ENCODE measurements at regions not wholly inside any gene's neighbourhood (a gene's known extent, or its start where the extent isn't known, plus 50 kb on each side); places are given as distances from the start of the nearest gene placed in this dataset.

DNA sequence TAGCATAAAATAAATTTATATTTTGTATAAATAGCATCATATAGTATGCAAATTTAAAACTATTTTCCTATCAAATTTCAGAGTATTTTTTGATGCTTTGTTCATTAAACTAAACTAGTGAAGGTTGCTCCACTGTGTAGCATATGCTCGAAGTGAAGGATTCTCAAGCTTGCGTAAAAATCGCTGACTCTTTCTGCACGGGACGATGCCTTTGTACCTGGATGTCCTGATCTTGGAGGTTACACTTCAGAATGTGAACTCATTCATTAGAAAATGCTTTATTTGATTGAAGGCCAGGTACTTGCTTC is 305.0 kb downstream of the WDR72 start:
- no peak for DNase-seq
- Mint-ChIP-seq H3K4me1 (ENCODE audit: low read depth) (no peaks in the 10 kb centered on the region), H3K27me3 (ENCODE audit: insufficient read depth) (no peaks in the 10 kb centered on the region; the same call in 1 of the 2 replicates), H3K36me3 (ENCODE audit: low read depth) (no peaks in the 10 kb centered on the region), H3K4me3 (no peak overlapping the region), H3K9me3 (peaks cover 57% of the 10 kb centered on the region), H3K27ac (no peak overlapping the region)
- TF ChIP-seq, protein P1, sequence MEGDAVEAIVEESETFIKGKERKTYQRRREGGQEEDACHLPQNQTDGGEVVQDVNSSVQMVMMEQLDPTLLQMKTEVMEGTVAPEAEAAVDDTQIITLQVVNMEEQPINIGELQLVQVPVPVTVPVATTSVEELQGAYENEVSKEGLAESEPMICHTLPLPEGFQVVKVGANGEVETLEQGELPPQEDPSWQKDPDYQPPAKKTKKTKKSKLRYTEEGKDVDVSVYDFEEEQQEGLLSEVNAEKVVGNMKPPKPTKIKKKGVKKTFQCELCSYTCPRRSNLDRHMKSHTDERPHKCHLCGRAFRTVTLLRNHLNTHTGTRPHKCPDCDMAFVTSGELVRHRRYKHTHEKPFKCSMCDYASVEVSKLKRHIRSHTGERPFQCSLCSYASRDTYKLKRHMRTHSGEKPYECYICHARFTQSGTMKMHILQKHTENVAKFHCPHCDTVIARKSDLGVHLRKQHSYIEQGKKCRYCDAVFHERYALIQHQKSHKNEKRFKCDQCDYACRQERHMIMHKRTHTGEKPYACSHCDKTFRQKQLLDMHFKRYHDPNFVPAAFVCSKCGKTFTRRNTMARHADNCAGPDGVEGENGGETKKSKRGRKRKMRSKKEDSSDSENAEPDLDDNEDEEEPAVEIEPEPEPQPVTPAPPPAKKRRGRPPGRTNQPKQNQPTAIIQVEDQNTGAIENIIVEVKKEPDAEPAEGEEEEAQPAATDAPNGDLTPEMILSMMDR (IDR thresholded peaks at IDR 0.05) = no peak

DNA sequence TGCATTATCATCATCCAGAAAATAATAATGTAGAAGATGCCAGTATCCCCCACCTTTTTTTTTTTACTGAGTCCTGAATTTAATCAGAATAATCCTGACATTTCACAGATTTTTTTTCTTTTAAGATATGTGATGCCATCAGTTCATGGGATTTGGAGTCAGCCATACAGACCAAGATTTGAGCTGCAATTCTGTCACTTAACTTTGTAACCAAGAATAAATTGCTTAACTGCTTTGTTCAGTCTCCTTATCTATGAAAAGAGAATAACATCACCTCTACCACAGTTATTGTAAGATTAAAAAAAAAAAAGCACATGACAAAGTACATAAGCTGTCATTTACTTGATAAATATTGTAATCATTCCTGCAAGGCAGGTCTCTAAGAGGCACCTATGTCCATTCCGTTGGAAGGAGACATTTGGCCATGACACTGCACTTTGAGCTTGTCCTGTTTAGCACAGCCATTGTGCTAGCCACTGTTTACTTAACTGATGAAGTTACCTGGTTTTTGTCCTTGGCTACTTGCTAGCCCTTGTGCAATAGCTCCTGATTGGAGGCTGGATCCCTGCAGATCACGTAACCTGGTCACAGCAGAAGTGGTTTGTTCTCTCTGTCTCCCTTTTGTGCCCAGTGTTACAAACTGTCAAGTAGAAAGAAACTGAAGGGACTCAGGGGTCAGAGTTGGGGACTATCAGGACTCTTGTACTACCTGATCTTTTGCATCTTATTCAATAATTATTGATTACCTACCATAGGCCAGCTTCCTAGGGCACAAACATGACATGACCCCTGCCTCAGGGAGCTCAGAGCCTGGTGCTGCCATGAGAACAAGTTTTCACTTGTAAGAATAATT is 306.0 kb downstream of the WDR72 start:
- no peaks in the 10 kb centered on the region for H3K36me3 Mint-ChIP-seq (ENCODE audit: low read depth)
- no peak for DNase-seq
- H3K4me3 Mint-ChIP-seq = no peak overlapping the region
- H3K9me3 Mint-ChIP-seq = peaks cover 49% of the 10 kb centered on the region
- no peaks in the 10 kb centered on the region; the same call in 1 of the 2 replicates for H3K27me3 Mint-ChIP-seq (ENCODE audit: insufficient read depth)
- TF ChIP-seq, protein P1 (IDR thresholded peaks at IDR 0.05) = no peak
- no peaks in the 10 kb centered on the region for H3K4me1 Mint-ChIP-seq (ENCODE audit: low read depth)
- no peak overlapping the region for H3K27ac Mint-ChIP-seq

DNA sequence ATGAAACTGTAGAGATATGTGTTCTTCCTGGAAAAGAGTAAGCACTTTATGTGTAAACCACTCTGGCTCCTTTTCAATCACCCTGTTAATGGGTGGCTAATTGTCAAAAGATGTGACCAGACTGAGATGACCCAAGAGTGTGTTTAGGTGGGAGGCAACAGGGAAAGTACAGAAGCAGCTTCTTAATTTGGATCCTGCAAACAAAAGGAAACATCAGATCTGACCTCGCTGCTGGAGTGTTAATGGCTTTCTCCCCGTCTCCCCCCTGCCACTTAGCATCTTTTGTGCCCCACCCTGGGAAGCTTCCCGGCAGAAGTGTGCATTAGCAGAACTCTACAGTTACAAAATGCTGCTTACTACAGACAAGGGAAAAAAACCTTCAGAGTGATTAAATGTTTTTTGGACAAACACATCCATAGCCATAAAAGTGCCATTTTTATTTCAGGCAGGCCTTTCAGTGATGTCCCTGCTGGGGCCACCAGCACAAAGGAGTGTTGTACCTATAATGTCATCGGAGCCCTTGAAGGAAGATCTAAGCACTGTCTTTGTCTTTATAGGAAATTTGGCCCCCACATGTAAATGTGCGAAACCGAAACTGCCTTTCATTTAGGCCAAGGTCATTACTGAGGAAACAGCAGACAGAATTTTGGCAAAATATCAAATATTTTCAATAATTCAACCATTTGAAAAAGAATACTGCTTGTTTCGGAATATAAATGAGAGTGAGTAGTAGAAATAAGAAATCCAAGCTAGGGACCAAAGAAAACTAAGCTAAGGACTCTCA is 311.0 kb downstream of the WDR72 start:
- H3K4me3 Mint-ChIP-seq = no peak overlapping the region
- no peak overlapping the region for H3K27ac Mint-ChIP-seq
- no peak for DNase-seq
- no peaks in the 10 kb centered on the region for H3K27me3 Mint-ChIP-seq (ENCODE audit: insufficient read depth)
- TF ChIP-seq, protein P1 (IDR thresholded peaks at IDR 0.05) = no peak
- no peaks in the 10 kb centered on the region for H3K4me1 Mint-ChIP-seq (ENCODE audit: low read depth)
- H3K9me3 Mint-ChIP-seq = peaks cover 59% of the 10 kb centered on the region
- no peaks in the 10 kb centered on the region for H3K36me3 Mint-ChIP-seq (ENCODE audit: low read depth)

DNA sequence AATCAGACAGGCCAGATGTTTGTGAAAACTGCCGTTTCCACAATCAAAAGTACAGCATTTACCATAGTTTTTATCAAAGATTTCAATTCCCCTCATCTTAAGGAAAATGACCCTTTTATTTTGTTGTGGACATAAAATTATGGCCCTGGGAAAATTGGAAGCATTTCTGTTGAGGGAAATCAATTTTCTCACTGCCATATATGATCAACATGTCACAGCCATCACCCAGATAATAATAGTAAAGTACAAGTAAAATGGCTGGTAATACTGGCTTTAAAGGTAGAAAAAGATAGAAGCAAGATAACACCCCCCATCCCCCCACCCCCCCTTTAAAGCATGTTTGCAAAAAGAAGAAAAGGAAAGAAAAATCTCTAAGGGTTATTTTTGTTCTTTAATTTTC is 311.7 kb downstream of the WDR72 start:
- DNase-seq = no peak
- Mint-ChIP-seq H3K36me3 (ENCODE audit: low read depth) (no peaks in the 10 kb centered on the region), H3K27me3 (ENCODE audit: insufficient read depth) (no peaks in the 10 kb centered on the region), H3K27ac (no peak overlapping the region), H3K9me3 (peaks cover 63% of the 10 kb centered on the region), H3K4me3 (no peak overlapping the region), H3K4me1 (ENCODE audit: low read depth) (no peaks in the 10 kb centered on the region)
- TF ChIP-seq, protein P1 (IDR thresholded peaks at IDR 0.05) = no peak

DNA sequence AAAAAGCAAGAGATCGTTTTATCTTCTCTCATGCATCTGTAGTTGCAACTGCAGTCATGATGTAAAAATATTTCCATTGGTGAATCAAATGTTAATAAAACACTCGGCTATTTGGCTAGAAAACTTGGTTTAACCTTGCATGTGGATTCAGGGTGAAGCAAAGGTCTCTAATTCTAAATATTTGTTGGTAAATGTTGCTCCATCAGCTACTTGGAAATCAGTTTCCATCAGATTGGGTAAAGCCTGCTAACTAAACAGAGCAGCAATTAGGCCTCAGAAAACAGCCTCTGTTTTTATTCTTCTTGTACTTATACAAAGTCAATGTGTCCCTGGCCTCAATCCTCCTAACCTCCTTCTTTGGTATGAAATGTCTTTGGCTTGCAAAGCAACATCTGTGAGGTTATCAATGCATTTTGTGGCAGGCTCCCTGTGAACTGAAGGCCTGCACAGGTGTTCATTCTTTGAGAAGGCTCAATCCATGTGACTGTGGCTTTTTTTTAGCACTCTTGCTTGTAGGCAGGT is 312.3 kb downstream of the WDR72 start:
- H3K4me3 Mint-ChIP-seq = no peak overlapping the region
- TF ChIP-seq, protein P1 (IDR thresholded peaks at IDR 0.05) = no peak
- no peaks in the 10 kb centered on the region for H3K27me3 Mint-ChIP-seq (ENCODE audit: insufficient read depth)
- no peak for DNase-seq
- H3K36me3 Mint-ChIP-seq (ENCODE audit: low read depth) = no peaks in the 10 kb centered on the region
- H3K9me3 Mint-ChIP-seq = peaks cover 67% of the 10 kb centered on the region
- no peak overlapping the region for H3K27ac Mint-ChIP-seq
- H3K4me1 Mint-ChIP-seq (ENCODE audit: low read depth) = no peaks in the 10 kb centered on the region
